GM18519 (cell line): ENCODE measurements at regions not wholly inside any gene's neighbourhood (a gene's known extent, or its start where the extent isn't known, plus 50 kb on each side); places are given as distances from the start of the nearest gene placed in this dataset.

Experiments used
- ATAC-seq: cut with Tn5 transposase; IDR thresholded peaks from one replicate; pipeline ENCODE4 v1.9.1; 2021; ENCODE audit warnings: mild to moderate bottlenecking, moderate library complexity; ENCODE audit not compliant: unreplicated experiment, low FRiP score

- ATAC-seq: no peak
These were observed 898.7 kb downstream of the TMEM182 start for GRCh38 chr2:103660519-103660918.

- ATAC-seq: no peak
These were observed 899.1 kb downstream of the TMEM182 start for GRCh38 chr2:103660947-103661346.

- ATAC-seq: no peak
These were observed 902.9 kb downstream of the TMEM182 start for GRCh38 chr2:103664690-103665089.

- no peak for ATAC-seq
These were observed 905.6 kb downstream of the TMEM182 start for GRCh38 chr2:103667335-103667884.

GRCh38 chr2:103669531-103669930, 907.7 kb downstream of the TMEM182 start:
- ATAC-seq: no peak
